ENCODE measurements at regions not wholly inside any gene's neighbourhood (a gene's known extent, or its start where the extent isn't known, plus 50 kb on each side); places are given as distances from the start of the nearest gene placed in this dataset.

- DNase-seq: no peak
Observed at GRCh38 chr18:75358928-75359327, 68.6 kb downstream of the SMIM21 start.

DNA sequence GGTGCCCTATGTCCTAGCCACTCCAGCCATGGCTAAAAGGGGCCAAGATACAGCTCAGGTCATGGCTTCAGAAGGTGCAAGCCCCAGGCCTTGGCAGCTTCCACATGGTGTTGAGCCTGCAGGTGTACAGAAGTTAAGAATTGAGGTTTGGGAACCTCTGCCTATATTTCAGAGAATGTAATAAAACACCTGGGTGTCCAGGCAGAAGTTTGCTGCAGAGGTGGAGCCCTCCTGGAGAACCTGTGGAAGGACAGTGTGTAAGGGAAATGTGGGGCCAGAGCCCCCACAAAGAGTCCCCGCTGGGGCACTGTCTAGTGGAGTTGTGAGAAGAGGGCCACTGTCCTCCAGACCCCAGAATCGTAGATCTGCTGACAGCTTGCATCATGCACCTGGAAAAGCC, 74.1 kb downstream of the SMIM21 start:
- no peak for DNase-seq

DNA sequence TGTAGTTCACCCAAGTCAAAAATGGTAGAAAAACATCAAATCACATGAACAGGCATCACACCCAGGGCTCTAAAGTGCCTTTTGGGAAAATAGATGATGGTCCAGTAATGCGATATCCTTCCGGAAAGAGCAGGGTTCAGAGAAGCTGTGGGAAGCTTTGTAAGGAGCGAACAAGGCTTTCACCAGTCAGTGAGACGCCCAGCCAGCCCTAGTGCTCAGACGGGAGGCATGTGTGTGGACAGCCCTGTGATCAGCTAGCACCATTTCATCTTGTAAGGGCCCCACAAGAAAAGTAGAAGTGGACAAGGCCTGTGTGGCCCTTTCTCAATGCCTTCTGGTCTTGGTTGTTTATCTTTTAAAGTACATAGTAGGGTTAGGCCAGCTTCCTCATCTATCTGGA, 76.1 kb downstream of the SMIM21 start:
- DNase-seq: no peak

DNA sequence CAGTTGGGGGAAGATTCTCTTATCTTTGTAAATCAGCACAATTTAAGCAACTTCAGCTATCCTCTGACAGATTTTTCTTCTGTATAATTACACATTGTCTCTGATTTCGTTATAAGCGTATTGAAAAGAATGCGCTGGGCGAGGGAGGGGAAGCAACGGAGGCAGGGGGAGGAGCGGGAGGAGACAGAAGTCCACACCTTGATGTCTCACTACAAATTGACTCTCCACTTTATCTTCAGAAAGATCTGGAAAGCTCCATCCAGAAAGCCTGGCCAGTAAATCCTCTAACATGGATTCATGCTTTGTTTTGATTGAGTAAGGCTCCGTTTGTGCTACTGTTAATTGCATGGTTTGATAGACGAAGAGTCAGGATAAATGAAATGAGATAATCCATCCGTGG, 76.6 kb downstream of the SMIM21 start:
- no peak for DNase-seq

GRCh38 chr18:75350512-75350839, 77.0 kb downstream of the SMIM21 start:
- DNase-seq: no peak

DNA sequence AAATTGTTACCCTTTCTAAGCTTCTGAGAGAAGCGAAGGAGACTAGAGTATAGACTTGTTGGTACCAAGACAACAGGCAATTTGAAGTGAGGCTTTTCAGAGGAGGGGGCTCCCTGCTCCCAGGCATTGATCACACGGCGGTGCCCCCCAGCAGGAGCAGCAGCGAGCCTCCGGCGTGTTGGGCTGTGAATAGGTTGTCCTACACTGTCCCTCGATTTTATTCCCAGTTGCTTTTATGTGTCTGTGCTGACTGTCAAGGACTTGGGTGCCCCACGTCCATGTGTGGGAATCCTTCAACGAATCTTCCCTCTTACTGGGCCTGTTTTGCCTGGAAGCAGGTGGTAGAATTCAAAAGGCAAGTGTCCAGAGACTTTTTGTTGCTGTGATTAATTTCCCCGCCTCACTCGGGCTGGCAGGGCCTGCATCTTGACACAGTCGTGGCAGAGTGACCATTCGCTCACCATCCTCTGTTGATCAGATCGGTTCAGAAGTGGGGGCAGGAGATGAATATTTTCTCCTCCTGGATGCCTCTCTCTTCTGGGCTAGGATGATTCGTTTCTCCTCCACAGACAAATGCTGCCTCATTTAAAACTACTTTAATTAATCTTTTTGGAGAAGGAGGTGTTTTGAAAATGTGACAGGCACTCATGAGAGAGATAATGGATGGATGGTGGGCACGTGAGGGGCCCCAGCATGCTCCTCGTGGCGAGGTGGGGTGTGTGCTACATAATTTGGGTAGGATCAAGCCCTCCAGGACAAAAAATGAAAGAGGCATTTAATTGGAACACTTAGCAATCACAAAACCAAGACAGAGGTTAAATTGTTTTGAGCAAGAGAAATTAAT, 77.6 kb downstream of the SMIM21 start:
- DNase-seq: no peak

- no peak for DNase-seq
Observed at GRCh38 chr18:75346671-75347070, 80.8 kb downstream of the SMIM21 start.

- no peak for DNase-seq
Observed at GRCh38 chr18:75344615-75345014, 82.9 kb downstream of the SMIM21 start.

DNA sequence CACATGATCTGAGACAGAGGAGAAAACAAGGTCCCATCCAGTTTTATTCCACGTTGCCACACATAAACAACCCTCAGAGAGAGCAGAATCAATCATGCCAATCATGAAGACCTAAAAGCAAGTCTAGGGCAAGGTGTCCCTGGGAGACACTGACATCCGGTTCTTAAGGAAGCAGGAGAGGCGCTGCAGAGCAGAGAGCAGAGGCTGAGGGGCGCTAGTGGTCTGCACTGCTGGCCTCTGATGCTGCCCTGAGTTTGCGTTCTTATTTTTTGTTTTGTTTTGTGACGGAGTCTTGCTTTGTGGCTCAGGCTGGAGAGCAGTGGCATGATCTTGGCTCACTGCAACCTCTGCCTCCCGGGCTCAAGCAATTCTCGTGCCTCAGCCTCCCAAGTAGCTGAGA, 83.3 kb downstream of the SMIM21 start:
- no peak for DNase-seq

- no peak for DNase-seq
Observed at GRCh38 chr18:75343389-75343788, 84.1 kb downstream of the SMIM21 start.

DNA sequence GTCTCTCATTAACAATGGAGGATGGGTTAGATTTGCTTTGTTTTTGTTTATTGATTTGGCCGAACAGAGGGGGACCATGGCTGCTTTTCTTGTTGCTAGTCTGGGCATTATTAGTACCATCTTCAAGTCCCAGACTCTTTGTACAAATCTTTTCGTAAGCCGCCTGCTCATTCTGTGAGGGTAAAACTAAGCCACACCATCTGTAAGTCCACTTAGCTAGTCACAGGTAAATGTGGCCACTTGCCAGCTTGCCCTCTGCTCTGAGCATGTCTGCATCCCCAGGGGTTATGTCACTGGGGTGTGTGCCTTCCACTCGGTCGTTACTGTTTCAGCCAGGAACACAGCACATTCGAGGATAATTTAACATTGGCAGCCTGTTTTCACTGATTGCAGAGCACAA, 85.6 kb downstream of the SMIM21 start:
- DNase-seq: peak; percentile 75 to 84

DNA sequence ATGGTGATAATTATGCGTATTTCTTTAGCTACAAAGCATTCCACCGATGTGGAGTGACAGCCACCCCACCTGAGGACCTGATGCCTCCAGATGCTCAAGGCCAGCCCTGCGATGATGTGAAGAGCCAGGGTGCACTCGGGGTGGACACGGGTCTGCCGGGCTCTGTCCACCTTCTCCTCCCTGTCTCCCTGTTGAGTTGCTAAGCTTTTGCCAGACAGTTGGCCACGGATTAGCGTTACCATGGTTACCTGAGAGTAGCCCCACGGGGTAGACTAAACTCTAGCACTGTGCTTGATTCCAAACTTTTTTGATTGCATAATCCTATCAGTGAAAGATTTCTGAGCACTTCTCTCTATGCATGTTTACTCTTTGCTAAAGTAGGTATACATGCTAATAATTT, 86.2 kb downstream of the SMIM21 start:
- peak; percentile 67 to 85 for DNase-seq

DNA sequence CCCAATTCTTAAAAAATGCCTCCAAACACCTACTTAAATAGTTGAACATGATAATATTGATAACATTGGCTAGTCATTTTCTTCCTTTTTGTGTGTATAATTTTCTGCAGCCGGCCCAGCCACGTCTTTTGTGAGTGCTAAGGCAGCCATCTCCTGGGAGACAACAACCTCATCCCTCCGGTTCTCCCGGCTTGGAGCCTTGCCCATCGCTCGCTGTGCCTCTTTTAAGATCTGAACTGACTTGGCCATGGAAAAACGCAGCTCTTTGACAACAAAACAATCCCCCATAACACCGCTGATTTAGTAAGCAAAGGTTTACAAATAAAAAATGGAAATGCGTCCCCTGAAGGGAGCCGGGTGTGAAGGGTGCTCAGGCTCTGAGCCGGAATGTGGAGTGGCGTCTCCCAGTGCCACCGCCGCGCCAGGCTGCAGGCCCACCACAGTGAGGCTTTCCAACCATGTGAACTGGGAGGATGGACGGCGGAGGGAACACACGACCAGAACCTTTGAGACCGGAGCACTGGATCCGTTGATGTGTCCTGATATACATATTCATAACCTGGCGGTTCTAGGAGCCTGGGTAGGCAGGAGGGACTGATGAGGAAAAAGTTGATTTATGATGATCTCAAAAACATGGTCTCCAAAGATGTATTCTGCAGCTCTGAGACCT, 87.4 kb downstream of the SMIM21 start:
- no peak for DNase-seq

Data from NCI-H524 (cell line).